Stomach smooth muscle (tissue), 2 donors: ENCODE measurements at regions not wholly inside any gene's neighbourhood (a gene's known extent, or its start where the extent isn't known, plus 50 kb on each side); places are given as distances from the start of the nearest gene placed in this dataset.

Experiments used
- H3K27ac ChIP-seq: one replicate; pipeline ENCODE4 v1.7.0; 2013; ENCODE audit warnings: mild to moderate bottlenecking, low read length, inconsistent platforms
- H3K27me3 ChIP-seq, 2 donors: one replicate each; pipeline ENCODE4 v1.7.0; 2013; ENCODE audit warnings: low read length in 2 of 2; ENCODE audit not compliant: insufficient read depth in 2 of 2, control insufficient read depth in 1 of 2
- H3K36me3 ChIP-seq, 2 donors: one replicate each; pipeline ENCODE4 v1.7.0; 2013; ENCODE audit warnings: low read length in 2 of 2; ENCODE audit not compliant: control insufficient read depth in 2 of 2, insufficient read depth in 2 of 2
- H3K4me1 ChIP-seq: one replicate; pipeline ENCODE4 v1.7.0; 2013; ENCODE audit warnings: low read length; ENCODE audit not compliant: control insufficient read depth, insufficient read depth
- H3K4me3 ChIP-seq, 2 donors: one replicate each; pipeline ENCODE4 v1.7.0; 2013; ENCODE audit warnings: low read length in 2 of 2
- H3K9ac ChIP-seq, 2 donors: one replicate each; pipeline ENCODE4 v1.7.0; 2013; ENCODE audit warnings: low read length in 2 of 2, mild to moderate bottlenecking in 1 of 2
- H3K9me3 ChIP-seq, 2 donors: one replicate each; pipeline ENCODE4 v1.7.0; 2013; ENCODE audit warnings: low read length in 2 of 2; ENCODE audit not compliant: control insufficient read depth in 2 of 2
- donor health status: healthy.
- donor health status: Pancreatic carcinoma.

- Histone ChIP-seq H3K9ac (no peak overlapping the region), H3K27me3 (no peaks in the 10 kb centered on the region), H3K4me3 (no peak overlapping the region), H3K36me3 (no peaks in the 10 kb centered on the region), H3K4me1 (no peaks in the 10 kb centered on the region), H3K27ac (no peak overlapping the region), H3K9me3 (no peaks in the 10 kb centered on the region)
These were observed 705.1 kb upstream of the GCFC2 start for GRCh38 chr2:76415821-76416220.

- Histone ChIP-seq H3K27me3 (no peaks in the 10 kb centered on the region), H3K9me3 (no peaks in the 10 kb centered on the region), H3K9ac (no peak overlapping the region), H3K36me3 (no peaks in the 10 kb centered on the region), H3K4me1 (no peaks in the 10 kb centered on the region), H3K4me3 (no peak overlapping the region), H3K27ac (no peak overlapping the region)
These were observed 702.7 kb upstream of the GCFC2 start for GRCh38 chr2:76413436-76413835.

GRCh38 chr2:76406134-76406855, 695.6 kb upstream of the GCFC2 start:
- no peak overlapping the region for H3K4me3 ChIP-seq
- H3K27me3 ChIP-seq = no peaks in the 10 kb centered on the region
- no peak overlapping the region for H3K9ac ChIP-seq
- peaks cover 0 to 3% of the 10 kb centered on the region in 2 donors for H3K9me3 ChIP-seq
- H3K27ac ChIP-seq = no peak overlapping the region
- no peaks in the 10 kb centered on the region for H3K36me3 ChIP-seq
- H3K4me1 ChIP-seq = no peaks in the 10 kb centered on the region

- H3K9me3 ChIP-seq = no peaks in the 10 kb centered on the region
- no peaks in the 10 kb centered on the region for H3K27me3 ChIP-seq
- H3K4me1 ChIP-seq = no peaks in the 10 kb centered on the region
- no peak overlapping the region for H3K4me3 ChIP-seq
- no peaks in the 10 kb centered on the region for H3K36me3 ChIP-seq
- H3K27ac ChIP-seq = no peak overlapping the region
- no peak overlapping the region for H3K9ac ChIP-seq
These were observed 682.6 kb upstream of the GCFC2 start for GRCh38 chr2:76393356-76393755.

- Histone ChIP-seq H3K4me3 (no peak overlapping the region), H3K27ac (no peak overlapping the region), H3K36me3 (no peaks in the 10 kb centered on the region), H3K27me3 (no peaks in the 10 kb centered on the region), H3K9ac (no peak overlapping the region), H3K4me1 (no peaks in the 10 kb centered on the region), H3K9me3 (no peaks in the 10 kb centered on the region)
These were observed 681.0 kb upstream of the GCFC2 start for GRCh38 chr2:76391678-76392077.

GRCh38 chr2:76387294-76387693, 676.6 kb upstream of the GCFC2 start:
- Histone ChIP-seq H3K4me1 (no peaks in the 10 kb centered on the region), H3K36me3 (no peaks in the 10 kb centered on the region), H3K4me3 (no peak overlapping the region), H3K9me3 (no peaks in the 10 kb centered on the region), H3K27ac (no peak overlapping the region), H3K27me3 (no peaks in the 10 kb centered on the region), H3K9ac (no peak overlapping the region)

- Histone ChIP-seq H3K27ac (no peak overlapping the region), H3K9ac (no peak overlapping the region), H3K4me1 (no peaks in the 10 kb centered on the region), H3K9me3 (no peaks in the 10 kb centered on the region), H3K36me3 (no peaks in the 10 kb centered on the region), H3K4me3 (no peak overlapping the region), H3K27me3 (no peaks in the 10 kb centered on the region)
These were observed 675.2 kb upstream of the GCFC2 start for GRCh38 chr2:76385943-76386342.

- H3K9me3 ChIP-seq = no peaks in the 10 kb centered on the region
- no peaks in the 10 kb centered on the region for H3K4me1 ChIP-seq
- H3K27ac ChIP-seq = no peak overlapping the region
- no peak overlapping the region for H3K4me3 ChIP-seq
- H3K36me3 ChIP-seq = no peaks in the 10 kb centered on the region
- no peaks in the 10 kb centered on the region for H3K27me3 ChIP-seq
- H3K9ac ChIP-seq = no peak overlapping the region
These were observed 670.9 kb upstream of the GCFC2 start for GRCh38 chr2:76381624-76382023.

GRCh38 chr2:76378140-76378539, 667.4 kb upstream of the GCFC2 start:
- H3K4me1 ChIP-seq = no peaks in the 10 kb centered on the region
- no peaks in the 10 kb centered on the region for H3K36me3 ChIP-seq
- H3K4me3 ChIP-seq = no peak overlapping the region
- no peaks in the 10 kb centered on the region for H3K9me3 ChIP-seq
- no peak overlapping the region for H3K27ac ChIP-seq
- H3K9ac ChIP-seq = no peak overlapping the region
- no peaks in the 10 kb centered on the region for H3K27me3 ChIP-seq

GRCh38 chr2:76341439-76341838, 630.7 kb upstream of the GCFC2 start:
- Histone ChIP-seq H3K4me1 (no peaks in the 10 kb centered on the region), H3K27me3 (no peaks in the 10 kb centered on the region), H3K27ac (no peak overlapping the region), H3K36me3 (no peaks in the 10 kb centered on the region), H3K9me3 (no peaks in the 10 kb centered on the region), H3K4me3 (no peak overlapping the region), H3K9ac (no peak overlapping the region)

- Histone ChIP-seq H3K36me3 (no peaks in the 10 kb centered on the region), H3K9me3 (no peaks in the 10 kb centered on the region), H3K4me1 (no peaks in the 10 kb centered on the region), H3K9ac (no peak overlapping the region), H3K4me3 (no peak overlapping the region), H3K27me3 (no peaks in the 10 kb centered on the region), H3K27ac (no peak overlapping the region)
These were observed 622.2 kb upstream of the GCFC2 start for GRCh38 chr2:76332871-76333270.
